PC-3 (cell line): ENCODE measurements at regions not wholly inside any gene's neighbourhood (a gene's known extent, or its start where the extent isn't known, plus 50 kb on each side); places are given as distances from the start of the nearest gene placed in this dataset.

ENCODE experiments used
- ATAC-seq: fragments of 200-7000 bp; cut with Tn5 transposase; 2 replicates; pipeline ENCODE4 v1.9.1; 2020; ENCODE audit warnings: mild to moderate bottlenecking, moderate library complexity
- BruUV-seq: library from RNA; stranded (reverse); fragments of 400-500 nt; replicated peaks from 2 replicates; lab custom pipeline; 2021; lab: Mats Ljungman, UMichigan
- CTCF ChIA-PET: fragments of 300-600 bp; sonication (Branson Sonifier 250); formaldehyde crosslinking; loops from one replicate; lab custom pipeline; 2022; ENCODE audit warnings: antibody characterized with exemption; lab: Charles Lee
- POLR2A ChIA-PET: fragments of 300-600 bp; sonication (Branson Sonifier 250); formaldehyde crosslinking; loops from one replicate; lab custom pipeline; 2022; ENCODE audit warnings: antibody characterized with exemption; ENCODE audit not compliant: unreplicated experiment; lab: Charles Lee
- DNase-seq: peaks from one replicate; pipeline ENCODE4 v3.0.0-alpha.2; 2015
- H2AFZ ChIP-seq: fragments of 300-600 bp; sonication (generic); 2 replicates; pipeline ENCODE4 v1.6.0; 2016; ENCODE audit warnings: antibody characterized with exemption, low read length
- H3F3A ChIP-seq: fragments of 300-600 bp; sonication (generic); one replicate; pipeline ENCODE4 v1.6.0; 2017; ENCODE audit warnings: antibody characterized with exemption, low read length, control low read depth, mild to moderate bottlenecking; ENCODE audit not compliant: unreplicated experiment
- H3K27ac ChIP-seq: fragments of 300-600 bp; sonication (generic); 2 replicates; pipeline ENCODE4 v1.5.1; 2016; ENCODE audit warnings: mild to moderate bottlenecking, low read length
- H3K27me3 ChIP-seq: fragments of 300-600 bp; sonication (generic); 2 replicates; pipeline ENCODE4 v1.6.1; 2016; ENCODE audit warnings: low read length, mixed read lengths
- H3K36me3 ChIP-seq: fragments of 300-600 bp; sonication (generic); 2 replicates; pipeline ENCODE4 v1.6.1; 2016; ENCODE audit warnings: low read depth, mixed run types, low read length, mixed read lengths
- H3K4me1 ChIP-seq: fragments of 300-600 bp; sonication (generic); 2 replicates; pipeline ENCODE4 v1.5.1; 2016; ENCODE audit warnings: low read length; ENCODE audit not compliant: insufficient read depth
- H3K4me2 ChIP-seq: fragments of 300-600 bp; sonication (generic); 2 replicates; pipeline ENCODE4 v1.6.0; 2016; ENCODE audit warnings: low read length
- H3K4me3 ChIP-seq: fragments of 300-600 bp; sonication (generic); 2 replicates; pipeline ENCODE4 v1.5.1; 2016; ENCODE audit warnings: mild to moderate bottlenecking, low read length, mixed read lengths
- H3K79me2 ChIP-seq: fragments of 300-600 bp; sonication (generic); 2 replicates; pipeline ENCODE4 v1.6.1; 2017; ENCODE audit warnings: low read length, mixed read lengths
- H3K9ac ChIP-seq: fragments of 300-600 bp; sonication (generic); 2 replicates; pipeline ENCODE4 v1.6.0; 2016; ENCODE audit warnings: mild to moderate bottlenecking, low read length
- H3K9me2 ChIP-seq: fragments of 300-600 bp; sonication (generic); replicated peaks from 2 replicates; pipeline ENCODE4 v1.6.1; 2016; ENCODE audit warnings: mixed run types, low read length, mixed read lengths
- H3K9me3 ChIP-seq: fragments of 300-600 bp; sonication (generic); 2 replicates; pipeline ENCODE4 v1.6.1; 2016; ENCODE audit warnings: low read length, mixed read lengths
- H4K20me1 ChIP-seq: fragments of 300-600 bp; sonication (generic); 2 replicates; pipeline ENCODE4 v1.6.1; 2016; ENCODE audit warnings: low read length, mixed read lengths
- EZH2 ChIP-seq: fragments of 300-600 bp; sonication (generic); IDR thresholded peaks from one replicate; pipeline ENCODE4 v1.6.1; 2017; ENCODE audit warnings: antibody characterized with exemption, mild to moderate bottlenecking, low read length; ENCODE audit not compliant: unreplicated experiment
- EZH2phosphoT487 ChIP-seq: fragments of 300-600 bp; sonication (generic); IDR thresholded peaks from 2 replicates; pipeline ENCODE4 v1.6.1; 2018; ENCODE audit warnings: mild to moderate bottlenecking, antibody characterized with exemption, low read length, borderline replicate concordance
- intact Hi-C: fragments of 100-400 bp; cut with micrococcal nuclease; formaldehyde crosslinking; loops from 2 replicates; pipeline ENCODE4 v1.9.0; 2023
- TF ChIP-seq, protein P1 (sequence below): fragments of 300-600 bp; sonication (generic); conservative IDR thresholded peaks from 2 replicates; pipeline ENCODE4 v1.5.1; 2017; ENCODE audit warnings: antibody characterized with exemption, low read depth, mild to moderate bottlenecking, low read length

DNA sequence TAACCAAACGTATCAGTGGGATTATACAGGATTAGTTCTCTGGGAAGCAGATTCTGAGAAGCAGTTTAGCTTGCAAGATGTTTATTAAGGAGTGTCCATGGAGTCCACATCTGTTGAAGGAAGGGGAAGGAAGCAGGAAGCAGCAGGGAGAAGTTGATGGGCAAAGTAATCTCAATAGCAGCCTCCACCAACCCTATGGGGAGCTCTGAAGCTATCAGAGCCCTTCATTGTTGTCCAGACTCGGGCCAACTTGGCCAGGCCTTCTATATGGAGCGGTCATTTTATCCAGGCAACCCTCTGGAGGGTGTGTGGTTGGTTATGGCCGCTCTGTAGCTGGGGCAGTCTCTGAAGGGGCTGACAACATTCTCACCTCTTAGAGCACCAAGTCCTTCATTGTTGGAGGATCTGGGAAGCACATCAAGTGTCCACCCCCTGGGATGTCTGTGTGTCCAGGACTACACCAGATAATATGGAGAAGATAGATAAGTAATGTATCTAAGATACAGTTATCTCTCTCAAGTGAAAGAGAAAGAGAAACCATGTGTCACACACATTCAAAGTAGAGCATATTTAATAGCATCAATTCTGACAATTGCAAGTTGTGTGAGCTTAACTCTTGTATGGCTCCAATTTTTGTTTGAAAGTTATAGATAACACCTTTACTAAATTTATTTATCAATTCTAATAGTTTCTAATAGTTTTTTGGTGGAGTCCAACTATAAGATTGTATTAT is 101.7 kb upstream of the TRIM77 start:
- Histone ChIP-seq H3K9ac (no peak overlapping the region), H3K9me2 (no peaks in the 10 kb centered on the region), H2AFZ (no peak overlapping the region), H4K20me1 (no peaks in the 10 kb centered on the region), H3K79me2 (no peaks in the 10 kb centered on the region), H3F3A (no peaks in the 10 kb centered on the region), H3K36me3 (no peaks in the 10 kb centered on the region), H3K9me3 (no peaks in the 10 kb centered on the region), H3K27ac (no peak overlapping the region), H3K27me3 (no peaks in the 10 kb centered on the region), H3K4me2 (no peak overlapping the region), H3K4me1 (peaks cover 15% of the 10 kb centered on the region), H3K4me3 (no peak overlapping the region)
- ATAC-seq (no peak), DNase-seq (no peak)
- POLR2A ChIA-PET: no interaction called here
- CTCF ChIA-PET: no interaction called here
- TF ChIP-seq EZH2phosphoT487: no peak
- TF ChIP-seq, protein P1, sequence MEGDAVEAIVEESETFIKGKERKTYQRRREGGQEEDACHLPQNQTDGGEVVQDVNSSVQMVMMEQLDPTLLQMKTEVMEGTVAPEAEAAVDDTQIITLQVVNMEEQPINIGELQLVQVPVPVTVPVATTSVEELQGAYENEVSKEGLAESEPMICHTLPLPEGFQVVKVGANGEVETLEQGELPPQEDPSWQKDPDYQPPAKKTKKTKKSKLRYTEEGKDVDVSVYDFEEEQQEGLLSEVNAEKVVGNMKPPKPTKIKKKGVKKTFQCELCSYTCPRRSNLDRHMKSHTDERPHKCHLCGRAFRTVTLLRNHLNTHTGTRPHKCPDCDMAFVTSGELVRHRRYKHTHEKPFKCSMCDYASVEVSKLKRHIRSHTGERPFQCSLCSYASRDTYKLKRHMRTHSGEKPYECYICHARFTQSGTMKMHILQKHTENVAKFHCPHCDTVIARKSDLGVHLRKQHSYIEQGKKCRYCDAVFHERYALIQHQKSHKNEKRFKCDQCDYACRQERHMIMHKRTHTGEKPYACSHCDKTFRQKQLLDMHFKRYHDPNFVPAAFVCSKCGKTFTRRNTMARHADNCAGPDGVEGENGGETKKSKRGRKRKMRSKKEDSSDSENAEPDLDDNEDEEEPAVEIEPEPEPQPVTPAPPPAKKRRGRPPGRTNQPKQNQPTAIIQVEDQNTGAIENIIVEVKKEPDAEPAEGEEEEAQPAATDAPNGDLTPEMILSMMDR: no peak
- TF ChIP-seq EZH2: no peak
- intact Hi-C loops: no loop called here
- BruUV-seq: no TSS peak

DNA sequence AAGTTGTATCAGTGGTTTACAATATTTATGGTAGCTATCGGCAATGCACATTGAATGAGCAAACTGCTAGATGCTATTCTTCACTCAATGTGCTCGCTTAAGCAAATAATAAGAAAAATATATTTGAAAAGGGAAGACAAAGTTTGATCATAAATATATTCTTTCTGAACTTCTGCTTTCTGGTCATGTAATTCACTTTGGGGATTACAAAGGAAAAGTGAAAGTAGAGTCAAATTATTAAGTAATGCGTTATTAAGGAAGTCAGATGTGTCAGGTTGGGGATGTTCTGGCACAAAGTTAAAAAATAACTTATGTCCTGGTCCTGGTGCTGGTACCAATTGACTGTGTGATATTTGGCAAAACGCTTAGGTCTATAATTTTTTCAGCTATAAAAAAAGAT is 98.0 kb upstream of the TRIM77 start:
- no peak overlapping the region for H3K9ac ChIP-seq
- POLR2A ChIA-PET: no interaction called here
- ATAC-seq: no peak
- DNase-seq: no peak
- no peaks in the 10 kb centered on the region for H3K9me3 ChIP-seq
- H2AFZ ChIP-seq: no peak overlapping the region
- TF ChIP-seq EZH2 (no peak), EZH2phosphoT487 (no peak)
- TF ChIP-seq, protein P1: no peak
- no peaks in the 10 kb centered on the region for H4K20me1 ChIP-seq
- H3K4me3 ChIP-seq: no peak overlapping the region
- no peaks in the 10 kb centered on the region for H3F3A ChIP-seq
- intact Hi-C loops: loop anchor here (5.0 to 10.0 kb wide), 3 partner anchors 135 to 1057 kb away; no protein-coding TSS in a partner anchor
- H3K27ac ChIP-seq: no peak overlapping the region
- H3K4me1 ChIP-seq: peaks cover 8% of the 10 kb centered on the region
- no peak overlapping the region for H3K4me2 ChIP-seq
- BruUV-seq: no TSS peak
- CTCF ChIA-PET: no interaction called here
- no peaks in the 10 kb centered on the region for H3K27me3 ChIP-seq
- no peaks in the 10 kb centered on the region for H3K9me2 ChIP-seq
- H3K36me3 ChIP-seq: no peaks in the 10 kb centered on the region
- no peaks in the 10 kb centered on the region for H3K79me2 ChIP-seq

DNA sequence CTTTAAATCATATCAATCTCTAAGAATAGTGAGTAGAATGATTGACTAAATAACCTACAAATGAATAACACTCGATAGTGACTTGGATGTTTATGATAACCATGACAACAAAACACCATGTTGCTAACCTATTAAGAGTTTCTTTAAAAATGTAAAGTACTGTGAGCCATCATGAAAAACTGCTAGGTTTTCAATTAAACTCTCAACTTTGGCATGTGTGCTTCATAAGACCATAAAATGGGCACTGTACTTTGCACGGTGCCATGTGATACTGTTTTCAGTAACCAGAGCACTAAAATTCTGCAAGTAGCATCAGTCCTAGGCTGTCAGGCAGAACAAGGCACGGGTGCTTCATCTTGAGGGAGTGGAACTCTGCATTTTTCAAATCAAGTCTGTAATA is 96.2 kb upstream of the TRIM77 start:
- Histone ChIP-seq H3K36me3 (no peaks in the 10 kb centered on the region), H2AFZ (no peak overlapping the region), H3K4me1 (no peaks in the 10 kb centered on the region), H3K9me3 (no peaks in the 10 kb centered on the region), H3K27ac (no peak overlapping the region), H3K4me3 (no peak overlapping the region), H4K20me1 (no peaks in the 10 kb centered on the region), H3K4me2 (no peak overlapping the region), H3K9me2 (no peaks in the 10 kb centered on the region), H3F3A (no peaks in the 10 kb centered on the region), H3K79me2 (no peaks in the 10 kb centered on the region), H3K9ac (no peak overlapping the region), H3K27me3 (no peaks in the 10 kb centered on the region)
- ChIA-PET CTCF (no interaction called here), POLR2A (no interaction called here)
- no TSS peak for BruUV-seq
- TF ChIP-seq, protein P1: no peak
- TF ChIP-seq EZH2phosphoT487 (no peak), EZH2 (no peak)
- no peak for ATAC-seq
- DNase-seq: no peak
- intact Hi-C loops: loop anchor here (5.0 to 10.0 kb wide), 3 partner anchors 137 to 1059 kb away; no protein-coding TSS in a partner anchor
